Endothelial cell (in vitro differentiated cells): ENCODE measurements at regions not wholly inside any gene's neighbourhood (a gene's known extent, or its start where the extent isn't known, plus 50 kb on each side); places are given as distances from the start of the nearest gene placed in this dataset.

ENCODE experiments used
- DNase-seq: peaks from one replicate; pipeline ENCODE4 v3.0.0; 2021; ENCODE audit warnings: low spot score
- H3K27ac Mint-ChIP-seq: one replicate; pipeline ENCODE4 v1.8.0; 2021; ENCODE audit warnings: mixed read lengths, inconsistent platforms; ENCODE audit not compliant: unreplicated experiment
- H3K27me3 Mint-ChIP-seq: one replicate; pipeline ENCODE4 v1.8.0; 2021; ENCODE audit warnings: mild to moderate bottlenecking, moderate library complexity, mixed read lengths, inconsistent platforms; ENCODE audit not compliant: unreplicated experiment
- H3K36me3 Mint-ChIP-seq: one replicate; pipeline ENCODE4 v1.8.0; 2021; ENCODE audit warnings: mild to moderate bottlenecking, low read depth, mixed read lengths, inconsistent platforms; ENCODE audit not compliant: unreplicated experiment
- H3K4me1 Mint-ChIP-seq: one replicate; pipeline ENCODE4 v1.8.0; 2021; ENCODE audit warnings: mild to moderate bottlenecking, mixed read lengths, inconsistent platforms; ENCODE audit not compliant: unreplicated experiment
- H3K4me3 Mint-ChIP-seq: one replicate; pipeline ENCODE4 v1.8.0; 2021; ENCODE audit warnings: mild to moderate bottlenecking, mixed read lengths, inconsistent platforms; ENCODE audit not compliant: unreplicated experiment
- H3K9me3 Mint-ChIP-seq: one replicate; pipeline ENCODE4 v1.8.0; 2021; ENCODE audit warnings: mixed read lengths, inconsistent platforms; ENCODE audit not compliant: unreplicated experiment
- TF ChIP-seq, protein P1 (sequence below): fragments of 200-600 bp; sonication (generic); IDR thresholded peaks from one replicate; pipeline ENCODE4 v1.5.0; 2021; ENCODE audit warnings: antibody characterized with exemption; ENCODE audit not compliant: unreplicated experiment

DNA sequence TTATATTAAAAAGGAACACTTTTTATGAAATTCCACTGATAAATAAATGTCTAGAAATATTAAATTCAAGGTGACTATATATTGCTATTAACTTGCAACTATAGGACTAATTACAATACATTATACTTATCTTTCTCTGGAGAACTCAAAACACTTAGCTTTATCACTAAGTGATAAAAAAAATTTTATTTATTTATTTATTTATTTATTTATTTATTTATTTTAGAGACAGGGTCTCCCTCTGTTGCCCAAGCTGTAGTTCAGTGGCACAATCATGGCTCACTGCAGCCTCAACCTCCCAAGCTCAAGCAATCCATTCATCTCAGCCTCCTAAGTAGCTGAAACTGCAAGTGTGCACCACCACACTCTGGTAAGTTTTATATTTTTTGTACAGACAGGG, 451.1 kb downstream of the DSC3 start:
- no peak for DNase-seq
- TF ChIP-seq, protein P1, sequence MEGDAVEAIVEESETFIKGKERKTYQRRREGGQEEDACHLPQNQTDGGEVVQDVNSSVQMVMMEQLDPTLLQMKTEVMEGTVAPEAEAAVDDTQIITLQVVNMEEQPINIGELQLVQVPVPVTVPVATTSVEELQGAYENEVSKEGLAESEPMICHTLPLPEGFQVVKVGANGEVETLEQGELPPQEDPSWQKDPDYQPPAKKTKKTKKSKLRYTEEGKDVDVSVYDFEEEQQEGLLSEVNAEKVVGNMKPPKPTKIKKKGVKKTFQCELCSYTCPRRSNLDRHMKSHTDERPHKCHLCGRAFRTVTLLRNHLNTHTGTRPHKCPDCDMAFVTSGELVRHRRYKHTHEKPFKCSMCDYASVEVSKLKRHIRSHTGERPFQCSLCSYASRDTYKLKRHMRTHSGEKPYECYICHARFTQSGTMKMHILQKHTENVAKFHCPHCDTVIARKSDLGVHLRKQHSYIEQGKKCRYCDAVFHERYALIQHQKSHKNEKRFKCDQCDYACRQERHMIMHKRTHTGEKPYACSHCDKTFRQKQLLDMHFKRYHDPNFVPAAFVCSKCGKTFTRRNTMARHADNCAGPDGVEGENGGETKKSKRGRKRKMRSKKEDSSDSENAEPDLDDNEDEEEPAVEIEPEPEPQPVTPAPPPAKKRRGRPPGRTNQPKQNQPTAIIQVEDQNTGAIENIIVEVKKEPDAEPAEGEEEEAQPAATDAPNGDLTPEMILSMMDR: no peak
- Mint-ChIP-seq H3K9me3 (no peaks in the 10 kb centered on the region), H3K27ac (no peak overlapping the region), H3K27me3 (no peaks in the 10 kb centered on the region), H3K4me3 (no peak overlapping the region), H3K36me3 (no peaks in the 10 kb centered on the region), H3K4me1 (peaks cover 8% of the 10 kb centered on the region)

DNA sequence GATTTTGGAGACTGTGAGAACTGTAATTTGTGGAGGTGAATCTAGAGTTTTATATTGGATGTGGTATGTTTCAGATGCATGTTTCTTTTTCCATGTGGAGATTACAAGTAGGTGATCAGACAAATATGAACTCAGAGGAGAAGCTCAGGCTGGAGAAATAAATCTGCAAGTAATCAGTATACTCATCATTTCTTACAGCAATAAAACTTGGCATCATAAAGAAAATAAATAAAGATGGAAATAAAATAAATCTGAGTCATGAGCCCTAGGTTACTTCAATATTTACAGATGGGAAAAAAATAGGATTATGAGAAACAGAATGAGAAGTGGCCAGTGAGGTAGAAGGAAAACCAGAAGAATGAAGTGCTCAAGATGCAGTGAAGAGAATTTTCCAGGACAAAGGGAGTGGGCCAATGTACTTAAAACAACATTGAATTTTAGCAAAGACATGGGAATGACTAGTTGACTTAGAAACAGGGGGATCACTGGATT, 453.8 kb downstream of the DSC3 start:
- no peaks in the 10 kb centered on the region for H3K36me3 Mint-ChIP-seq
- no peak overlapping the region for H3K27ac Mint-ChIP-seq
- no peaks in the 10 kb centered on the region for H3K27me3 Mint-ChIP-seq
- no peaks in the 10 kb centered on the region for H3K9me3 Mint-ChIP-seq
- TF ChIP-seq, protein P1: no peak
- no peak overlapping the region for H3K4me3 Mint-ChIP-seq
- DNase-seq: no peak
- H3K4me1 Mint-ChIP-seq: no peaks in the 10 kb centered on the region

DNA sequence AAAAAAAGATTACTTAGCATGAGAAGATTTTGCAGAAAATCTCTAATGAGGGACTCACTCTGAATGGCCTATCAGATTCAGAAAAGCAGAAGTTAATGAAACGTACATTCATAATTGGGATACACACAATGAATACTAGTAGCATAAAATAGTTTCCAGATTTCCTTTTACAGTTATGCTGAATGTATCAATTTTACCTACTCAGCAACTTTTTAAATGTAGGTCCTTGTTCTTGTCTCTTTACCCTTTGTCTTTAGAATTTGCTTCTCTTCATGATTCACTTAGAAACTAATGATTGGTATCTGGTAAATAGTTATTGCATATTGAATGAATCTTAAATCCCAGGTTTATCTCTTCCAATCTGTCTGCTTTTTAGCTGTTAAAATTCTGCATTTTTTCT, 458.8 kb downstream of the DSC3 start:
- no peaks in the 10 kb centered on the region for H3K27me3 Mint-ChIP-seq
- no peaks in the 10 kb centered on the region for H3K9me3 Mint-ChIP-seq
- DNase-seq: no peak
- no peak overlapping the region for H3K4me3 Mint-ChIP-seq
- TF ChIP-seq, protein P1: no peak
- no peaks in the 10 kb centered on the region for H3K36me3 Mint-ChIP-seq
- no peak overlapping the region for H3K27ac Mint-ChIP-seq
- no peaks in the 10 kb centered on the region for H3K4me1 Mint-ChIP-seq

DNA sequence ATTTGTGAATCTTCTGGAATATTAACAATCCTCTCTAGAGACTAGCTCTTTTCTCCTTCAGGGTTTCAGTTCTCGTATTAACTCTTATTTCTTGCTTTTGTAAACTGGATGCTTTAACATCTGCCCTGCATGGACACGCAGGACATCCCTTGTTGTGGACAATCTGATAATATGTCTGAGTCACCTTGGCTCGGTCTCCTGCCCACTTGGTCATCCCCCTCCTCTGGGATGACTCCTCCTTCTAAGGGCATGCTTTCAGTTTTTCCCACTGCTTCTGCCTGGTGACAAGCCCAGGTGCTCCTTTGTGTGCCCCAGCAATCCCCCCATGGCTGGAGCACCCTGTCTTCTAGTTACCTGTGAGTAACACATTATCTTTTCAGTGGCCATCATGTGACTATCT, 460.5 kb downstream of the DSC3 start:
- Mint-ChIP-seq H3K36me3 (no peaks in the 10 kb centered on the region), H3K4me1 (no peaks in the 10 kb centered on the region), H3K4me3 (no peak overlapping the region), H3K27me3 (no peaks in the 10 kb centered on the region), H3K27ac (no peak overlapping the region), H3K9me3 (no peaks in the 10 kb centered on the region)
- DNase-seq: no peak
- TF ChIP-seq, protein P1: no peak

DNA sequence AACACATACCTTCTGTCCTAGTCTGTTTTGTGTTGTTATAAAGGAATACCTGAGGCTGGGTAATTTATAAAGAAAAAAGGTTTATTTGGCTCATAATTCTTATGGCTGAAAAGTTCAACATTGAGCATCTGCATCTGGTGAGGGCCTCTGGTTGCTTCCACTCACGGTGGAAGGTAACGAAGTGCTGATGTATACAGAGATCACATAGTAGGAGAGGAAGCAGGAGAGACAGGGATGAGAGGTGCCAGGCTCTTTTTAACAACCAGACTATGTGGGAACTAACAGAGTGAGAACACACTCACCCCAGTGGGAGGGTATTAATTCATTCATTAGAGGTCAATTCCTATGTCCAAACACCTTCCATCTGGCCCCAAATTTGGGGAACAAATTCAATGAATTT, 463.8 kb downstream of the DSC3 start:
- no peak overlapping the region for H3K4me3 Mint-ChIP-seq
- no peaks in the 10 kb centered on the region for H3K27me3 Mint-ChIP-seq
- no peak overlapping the region for H3K27ac Mint-ChIP-seq
- H3K4me1 Mint-ChIP-seq: no peaks in the 10 kb centered on the region
- TF ChIP-seq, protein P1: no peak
- H3K36me3 Mint-ChIP-seq: no peaks in the 10 kb centered on the region
- H3K9me3 Mint-ChIP-seq: no peaks in the 10 kb centered on the region
- no peak for DNase-seq
